GM12891 (cell line): ENCODE measurements at regions not wholly inside any gene's neighbourhood (a gene's known extent, or its start where the extent isn't known, plus 50 kb on each side); places are given as distances from the start of the nearest gene placed in this dataset.
A peak's percentile ranks its signal among the peaks of the same experiment; 100 is the strongest.

Source experiments
- DNase-seq: peaks from one replicate; pipeline ENCODE4 v3.0.0; 2011; ENCODE audit warnings: low spot score; ENCODE audit not compliant: insufficient read length
- FAIRE-seq: peaks from 2 replicates; lab custom pipeline; 2011; peaks lifted over from hg19 to GRCh38; lab: Jason Lieb, UNC
- PAX5 ChIP-seq: IDR thresholded peaks from 2 replicates; pipeline ENCODE4 v1.6.1; 2011; ENCODE audit warnings: low read length, moderate library complexity, mild to moderate bottlenecking; ENCODE audit not compliant: insufficient read depth, severe bottlenecking
- POLR2A ChIP-seq: IDR thresholded peaks from 2 replicates; pipeline ENCODE4 v1.6.1; 2011; ENCODE audit warnings: low read depth, low read length, control low read depth
- POLR2AphosphoS5 ChIP-seq: IDR thresholded peaks from 2 replicates; pipeline ENCODE4 v1.6.1; 2011; ENCODE audit warnings: low read depth, low read length, control low read depth
- POU2F2 ChIP-seq: IDR thresholded peaks from 2 replicates; pipeline ENCODE4 v1.6.1; 2011; ENCODE audit warnings: low read depth, mild to moderate bottlenecking, control low read depth, low read length, moderate library complexity
- SPI1 ChIP-seq: IDR thresholded peaks from 2 replicates; pipeline ENCODE4 v1.6.1; 2011; ENCODE audit warnings: low read depth, low read length, control low read depth
- TAF1 ChIP-seq: IDR thresholded peaks from 2 replicates; pipeline ENCODE4 v1.6.1; 2011; ENCODE audit warnings: low read depth, low read length, control low read depth

DNA sequence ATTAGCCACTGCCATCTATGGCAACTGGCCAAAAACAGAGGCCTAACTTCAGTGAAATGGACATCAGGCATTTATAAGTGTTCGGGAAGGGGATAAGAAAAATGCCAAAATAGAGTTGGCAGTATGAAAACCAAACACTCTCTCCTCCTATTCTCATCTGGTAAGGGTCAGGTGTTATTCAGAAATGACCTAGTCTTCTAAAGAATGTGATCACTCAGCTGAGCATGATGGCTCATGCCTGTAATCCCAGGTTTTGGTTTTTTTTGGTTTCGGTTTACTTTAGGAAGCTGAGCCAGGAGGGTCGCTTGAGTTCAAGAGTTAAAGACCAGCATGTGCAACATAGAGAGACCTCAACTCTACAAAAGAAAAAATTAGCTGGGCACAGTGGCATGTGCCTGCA is 170.3 kb downstream of the GRIN2B start:
- TF ChIP-seq TAF1 (no peak), PAX5 (no peak), POLR2A (no peak), POU2F2 (no peak), POLR2AphosphoS5 (no peak), SPI1 (no peak)
- FAIRE-seq: no peak
- DNase-seq: no peak

- FAIRE-seq: no peak
- DNase-seq: no peak
- TF ChIP-seq SPI1 (no peak), POLR2AphosphoS5 (no peak), PAX5 (no peak), POU2F2 (no peak), POLR2A (no peak), TAF1 (no peak)
These were observed 176.4 kb downstream of the GRIN2B start for GRCh38 chr12:13805041-13805440.

GRCh38 chr12:13801543-13801942 is 179.9 kb downstream of the GRIN2B start:
- DNase-seq: no peak
- TF ChIP-seq SPI1 (no peak), POU2F2 (no peak), TAF1 (no peak), POLR2A (no peak), POLR2AphosphoS5 (no peak), PAX5 (no peak)
- no peak for FAIRE-seq

DNA sequence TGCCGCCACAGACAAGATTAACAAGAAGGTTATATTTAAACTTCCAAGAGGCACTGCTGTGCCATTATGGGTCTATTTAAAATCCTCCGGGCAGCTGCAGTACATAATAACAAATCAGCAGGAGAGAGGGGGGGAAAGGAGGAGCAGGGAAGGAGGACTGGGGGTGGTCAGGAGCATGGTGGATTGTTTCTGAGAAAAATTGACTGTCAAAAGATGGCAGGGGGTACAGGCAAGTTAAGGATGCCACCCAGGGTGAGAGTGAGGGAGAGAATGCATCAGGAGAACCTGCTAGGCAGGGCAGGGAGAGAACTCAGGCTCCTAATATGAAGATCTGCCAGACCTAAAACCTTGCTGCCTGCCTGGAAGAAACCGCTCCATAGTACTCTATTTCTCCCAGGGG is 181.8 kb downstream of the GRIN2B start:
- FAIRE-seq (no peak), DNase-seq (no peak)
- TF ChIP-seq POLR2AphosphoS5: no peak
- no peak for TF ChIP-seq TAF1
- no peak for TF ChIP-seq SPI1
- no peak for TF ChIP-seq POU2F2
- TF ChIP-seq PAX5: no peak
- no peak for TF ChIP-seq POLR2A

- FAIRE-seq: no peak
- TF ChIP-seq SPI1: no peak
- no peak for TF ChIP-seq POLR2A
- TF ChIP-seq POU2F2: no peak
- TF ChIP-seq TAF1: no peak
- no peak for TF ChIP-seq POLR2AphosphoS5
- TF ChIP-seq PAX5: no peak
These were observed 183.2 kb downstream of the GRIN2B start for GRCh38 chr12:13798162-13798561.

GRCh38 chr12:13794706-13795105 is 186.7 kb downstream of the GRIN2B start:
- FAIRE-seq (no peak), DNase-seq (no peak)
- no peak for TF ChIP-seq TAF1
- no peak for TF ChIP-seq POLR2AphosphoS5
- TF ChIP-seq POLR2A: no peak
- TF ChIP-seq POU2F2: no peak
- TF ChIP-seq PAX5: no peak
- TF ChIP-seq SPI1: no peak

More at GRCh38 chr12:13798162-13798561, 183.2 kb downstream of the GRIN2B start:
- DNase-seq: no peak

DNA sequence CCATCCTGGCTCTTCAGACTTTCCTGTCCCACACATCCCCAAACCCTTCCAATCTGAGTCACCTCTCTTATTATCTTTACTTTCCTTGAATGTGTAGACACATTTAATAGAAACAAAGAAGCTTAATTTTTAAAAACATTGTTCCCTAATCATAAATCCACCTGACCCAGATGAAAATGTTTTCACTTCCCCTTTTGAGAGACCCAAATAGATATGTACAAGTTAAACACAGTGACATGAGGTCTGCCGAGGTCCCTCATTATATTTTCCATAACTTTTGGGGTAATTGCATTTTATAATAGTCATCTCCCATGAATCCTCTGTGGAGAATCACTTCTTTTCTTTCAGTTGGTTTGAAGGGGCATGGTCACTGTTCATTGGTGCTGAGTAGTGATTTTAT is 191.1 kb downstream of the GRIN2B start:
- TF ChIP-seq PAX5 (no peak), POLR2AphosphoS5 (no peak), POLR2A (no peak), SPI1 (peak; percentile 89), TAF1 (no peak), POU2F2 (no peak)
- DNase-seq: no peak

GRCh38 chr12:13788626-13789025 is 192.8 kb downstream of the GRIN2B start:
- FAIRE-seq (no peak), DNase-seq (no peak)
- TF ChIP-seq SPI1 (peak; percentile 28; the same call in 1 of the 2 replicates), PAX5 (no peak)

More for the DNA sequence above, 191.1 kb downstream of the GRIN2B start:
- FAIRE-seq: no peak

DNA sequence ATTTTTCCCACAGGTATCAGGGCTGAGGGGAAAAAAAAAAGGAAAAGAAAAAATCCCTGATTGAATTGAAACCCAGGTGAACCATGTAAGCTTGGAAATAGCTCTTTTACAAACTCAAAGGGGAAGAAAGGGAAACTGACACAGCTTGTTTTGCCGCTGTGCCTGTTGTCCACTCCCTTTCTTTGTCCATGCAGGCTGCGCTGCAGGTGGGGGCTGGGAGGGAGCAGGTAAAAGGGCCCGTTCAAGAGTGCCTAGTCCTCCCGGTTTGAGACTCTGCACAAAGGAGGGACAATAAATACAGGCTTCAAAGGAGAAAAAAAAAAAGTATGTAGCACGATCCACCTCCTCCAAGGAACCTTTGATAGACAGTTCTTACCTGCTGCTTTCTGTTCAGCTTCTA is 194.8 kb downstream of the GRIN2B start:
- no peak for FAIRE-seq
- no peak for DNase-seq
- TF ChIP-seq TAF1 (no peak), POLR2AphosphoS5 (no peak), PAX5 (no peak), SPI1 (no peak), POLR2A (no peak), POU2F2 (no peak)

GRCh38 chr12:13784504-13784903 is 196.9 kb downstream of the GRIN2B start:
- TF ChIP-seq POU2F2 (no peak), TAF1 (no peak), SPI1 (no peak), POLR2A (no peak), PAX5 (no peak), POLR2AphosphoS5 (no peak)
- no peak for FAIRE-seq
- no peak for DNase-seq
